AG10803 (cell line): ENCODE measurements at regions not wholly inside any gene's neighbourhood (a gene's known extent, or its start where the extent isn't known, plus 50 kb on each side); places are given as distances from the start of the nearest gene placed in this dataset.
"Not testable (repeated sequence)": the region's sequence is repeated elsewhere in the genome, so short reads cannot be mapped to it uniquely, and the experiment has no call there.

ENCODE experiments used
- DNase-seq: peaks from one replicate; pipeline ENCODE4 v3.0.0; 2010; ENCODE audit warnings: low read depth
- H3K4me3 ChIP-seq: 2 replicates; pipeline ENCODE4 v1.5.1; 2011; ENCODE audit warnings: mild to moderate bottlenecking, low read length, control low read depth
- CTCF ChIP-seq: conservative IDR thresholded peaks from 2 replicates; pipeline ENCODE4 v1.5.1; 2011; ENCODE audit warnings: mild to moderate bottlenecking, low read length, control low read depth, inconsistent platforms

GRCh38 chr13:24968416-24968815 is 127.5 kb upstream of the PABPC3 start:
- peak overlapping the region; percentile 51 for H3K4me3 ChIP-seq
- DNase-seq, result not testable (repeated sequence)
- TF ChIP-seq CTCF, result peak; percentile 43

- not testable (repeated sequence) for H3K4me3 ChIP-seq, DNase-seq
Observed at GRCh38 chr13:24973102-24973501, 122.8 kb upstream of the PABPC3 start.

GRCh38 chr13:24981181-24981803 is 114.6 kb upstream of the PABPC3 start:
- DNase-seq, H3K4me3 ChIP-seq: not testable (repeated sequence)

DNA sequence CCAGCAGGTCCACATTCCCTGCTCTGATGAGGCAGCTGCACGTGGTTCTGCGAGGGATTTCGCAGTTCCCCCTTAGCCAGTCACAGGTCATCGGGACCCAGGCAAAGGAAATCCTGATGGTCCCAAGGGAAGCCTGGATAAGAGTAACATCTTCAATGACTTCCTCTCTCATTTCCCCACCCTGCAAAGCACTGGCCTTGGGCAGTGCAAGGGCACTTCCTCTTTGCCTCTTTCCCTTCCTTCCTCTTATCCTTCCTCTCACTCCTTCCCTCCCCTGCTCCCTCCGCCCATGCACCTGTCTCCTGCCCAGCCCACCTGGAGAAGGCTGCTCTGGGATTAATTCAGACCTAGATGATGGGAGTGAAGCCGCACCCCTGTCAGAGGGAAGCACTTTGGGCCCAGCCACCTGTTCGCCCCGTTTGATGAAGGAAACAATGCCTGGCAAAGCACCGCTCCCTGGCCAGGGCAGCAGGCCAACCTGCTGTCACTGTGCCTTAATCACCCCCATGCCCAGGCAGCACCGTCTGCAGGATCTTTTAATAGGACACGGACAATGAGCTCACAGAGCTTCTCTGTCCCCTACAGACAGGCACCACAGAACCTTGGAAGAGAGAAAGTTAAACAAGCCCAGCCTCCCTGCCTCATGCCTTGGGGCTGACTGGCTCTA is 113.5 kb upstream of the PABPC3 start:
- DNase-seq, result no peak
- no peak for TF ChIP-seq CTCF
- H3K4me3 ChIP-seq, result no peak overlapping the region

DNA sequence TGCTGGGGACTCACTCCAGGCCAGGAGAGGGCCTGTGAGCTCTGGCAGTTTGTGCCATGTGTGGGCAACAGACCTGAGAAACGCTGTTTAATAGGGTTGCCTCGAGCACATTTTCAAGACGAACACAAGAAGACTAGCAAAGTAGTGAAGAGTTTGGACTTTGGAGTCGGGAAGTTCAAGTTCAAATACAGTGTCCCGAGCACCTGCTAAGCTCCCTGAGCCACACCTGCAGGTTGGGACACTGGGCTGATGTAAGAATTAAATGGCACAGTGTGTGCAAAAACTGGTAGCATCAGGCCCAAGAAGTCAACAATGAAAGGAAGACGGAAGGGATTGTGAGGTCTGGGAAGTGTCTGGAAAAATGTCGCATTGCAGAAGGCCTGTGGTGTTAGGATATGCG is 112.8 kb upstream of the PABPC3 start:
- H3K4me3 ChIP-seq, result no peak overlapping the region
- no peak for DNase-seq
- no peak for TF ChIP-seq CTCF

DNA sequence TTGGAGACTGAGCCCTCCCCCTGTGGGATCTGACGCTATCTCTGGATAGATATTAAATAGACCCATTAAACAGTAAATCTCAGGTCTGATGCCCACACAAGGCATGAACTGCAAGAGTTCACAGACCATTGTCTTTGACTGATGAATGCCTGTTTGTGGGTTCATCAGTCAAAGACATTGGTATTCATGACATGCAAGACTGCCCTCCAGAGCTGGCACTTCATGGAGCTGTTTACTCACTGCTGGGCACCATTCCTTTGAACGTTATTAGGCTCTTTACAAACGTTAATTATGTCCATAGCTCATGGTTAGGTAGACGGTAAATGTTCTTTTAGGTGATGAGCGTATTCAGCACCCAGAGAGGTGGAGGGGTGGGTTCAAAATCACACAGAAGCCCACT is 111.8 kb upstream of the PABPC3 start:
- no peak for DNase-seq
- no peak for TF ChIP-seq CTCF
- no peak overlapping the region for H3K4me3 ChIP-seq

DNA sequence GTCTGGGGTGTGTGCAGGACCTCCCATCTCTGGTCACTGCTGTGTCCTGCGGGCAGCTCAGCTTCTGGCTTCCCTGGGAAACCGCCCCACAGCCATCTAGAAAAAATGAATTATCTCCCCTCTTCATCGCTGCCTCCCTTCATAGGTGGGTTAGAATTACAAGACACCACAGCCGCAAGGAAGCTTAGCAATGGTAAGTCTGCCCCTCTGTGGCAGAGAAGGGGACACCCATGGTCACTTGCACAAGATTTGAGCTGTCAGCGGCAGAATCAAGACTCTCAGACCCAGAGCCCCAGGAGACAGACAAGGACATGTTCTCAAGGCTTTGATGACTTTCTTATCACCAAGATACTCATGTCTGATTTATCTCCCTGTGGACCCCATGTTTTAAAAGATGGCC is 110.8 kb upstream of the PABPC3 start:
- no peak for DNase-seq
- TF ChIP-seq CTCF, result no peak
- H3K4me3 ChIP-seq, result no peak overlapping the region

GRCh38 chr13:24985896-24986295 is 110.0 kb upstream of the PABPC3 start:
- DNase-seq, result no peak
- H3K4me3 ChIP-seq, result no peak overlapping the region
- no peak for TF ChIP-seq CTCF
